PC-9 (cell line): ENCODE measurements at regions not wholly inside any gene's neighbourhood (a gene's known extent, or its start where the extent isn't known, plus 50 kb on each side); places are given as distances from the start of the nearest gene placed in this dataset.

Source experiments
- BruUV-seq: library from RNA; stranded (reverse); fragments of 400-500 nt; replicated peaks from 2 replicates; lab custom pipeline; 2021; lab: Mats Ljungman, UMichigan
- CTCF ChIA-PET: fragments of 300-600 bp; sonication (Branson Sonifier 250); formaldehyde crosslinking; loops from one replicate; lab custom pipeline; 2022; ENCODE audit warnings: antibody characterized with exemption; lab: Charles Lee
- POLR2A ChIA-PET: fragments of 300-600 bp; sonication (Branson Sonifier 250); formaldehyde crosslinking; loops from one replicate; lab custom pipeline; 2022; ENCODE audit warnings: antibody characterized with exemption; ENCODE audit not compliant: unreplicated experiment; lab: Charles Lee
- DNase-seq, 2 experiments: peaks; one replicate each; pipeline versions ENCODE4 v3.0.0 to v3.0.0-alpha.2; 2015 to 2022; ENCODE audit warnings: mixed read lengths in 1 of 2
- H2AFZ ChIP-seq: fragments of 200-600 bp; sonication (generic); 2 replicates; pipeline ENCODE4 v1.8.1; 2017; ENCODE audit warnings: antibody characterized with exemption
- H3F3A ChIP-seq: fragments of 200-600 bp; sonication (generic); 2 replicates; pipeline ENCODE4 v1.8.1; 2017; ENCODE audit warnings: antibody characterized with exemption, mild to moderate bottlenecking, low read depth; ENCODE audit not compliant: insufficient read depth
- H3K27ac ChIP-seq: fragments of 200-600 bp; sonication (generic); 2 replicates; pipeline ENCODE4 v1.6.1; 2016; ENCODE audit warnings: mixed run types
- H3K27me3 ChIP-seq: fragments of 200-600 bp; sonication (generic); 2 replicates; pipeline ENCODE4 v1.6.1; 2016; ENCODE audit warnings: low read depth, mixed run types; ENCODE audit not compliant: insufficient read depth
- H3K36me3 ChIP-seq: fragments of 200-600 bp; sonication (generic); 2 replicates; pipeline ENCODE4 v1.6.1; 2016; ENCODE audit warnings: low read depth, mixed run types
- H3K4me1 ChIP-seq: fragments of 200-600 bp; sonication (generic); replicated peaks from 2 replicates; pipeline ENCODE4 v1.6.1; 2016; ENCODE audit warnings: mixed run types; ENCODE audit not compliant: insufficient read depth
- H3K4me2 ChIP-seq: fragments of 200-600 bp; sonication (generic); 2 replicates; pipeline ENCODE4 v1.6.1; 2017; ENCODE audit warnings: mixed run types
- H3K4me3 ChIP-seq: fragments of 200-600 bp; sonication (generic); 2 replicates; pipeline ENCODE4 v1.6.1; 2016; ENCODE audit warnings: mixed run types
- H3K79me2 ChIP-seq: fragments of 200-600 bp; sonication (generic); 2 replicates; pipeline ENCODE4 v1.6.1; 2017; ENCODE audit warnings: low read depth, mixed run types
- H3K9me2 ChIP-seq: fragments of 200-600 bp; sonication (generic); 2 replicates; pipeline ENCODE4 v1.8.1; 2017; ENCODE audit warnings: mild to moderate bottlenecking; ENCODE audit not compliant: insufficient read depth
- H3K9me3 ChIP-seq: fragments of 200-600 bp; sonication (generic); 2 replicates; pipeline ENCODE4 v1.8.1; 2016; ENCODE audit warnings: low read depth; ENCODE audit not compliant: insufficient read depth
- H4K20me1 ChIP-seq: fragments of 200-600 bp; sonication (generic); 2 replicates; pipeline ENCODE4 v1.8.1; 2017; ENCODE audit not compliant: insufficient read depth
- EZH2 ChIP-seq: fragments of 200-600 bp; sonication (generic); IDR thresholded peaks from 2 replicates; pipeline ENCODE4 v1.8.0; 2017; ENCODE audit warnings: antibody characterized with exemption, low read depth
- intact Hi-C: fragments of 100-400 bp; cut with micrococcal nuclease; formaldehyde crosslinking; loops from one replicate; pipeline ENCODE4 v1.10.0; 2022; ENCODE audit not compliant: unreplicated experiment
- TF ChIP-seq, protein P1 (sequence below): fragments of 200-600 bp; sonication (generic); conservative IDR thresholded peaks from 2 replicates; pipeline ENCODE4 v1.6.1; 2017; ENCODE audit warnings: mixed run types, antibody characterized with exemption, mild to moderate bottlenecking, moderate library complexity

DNA sequence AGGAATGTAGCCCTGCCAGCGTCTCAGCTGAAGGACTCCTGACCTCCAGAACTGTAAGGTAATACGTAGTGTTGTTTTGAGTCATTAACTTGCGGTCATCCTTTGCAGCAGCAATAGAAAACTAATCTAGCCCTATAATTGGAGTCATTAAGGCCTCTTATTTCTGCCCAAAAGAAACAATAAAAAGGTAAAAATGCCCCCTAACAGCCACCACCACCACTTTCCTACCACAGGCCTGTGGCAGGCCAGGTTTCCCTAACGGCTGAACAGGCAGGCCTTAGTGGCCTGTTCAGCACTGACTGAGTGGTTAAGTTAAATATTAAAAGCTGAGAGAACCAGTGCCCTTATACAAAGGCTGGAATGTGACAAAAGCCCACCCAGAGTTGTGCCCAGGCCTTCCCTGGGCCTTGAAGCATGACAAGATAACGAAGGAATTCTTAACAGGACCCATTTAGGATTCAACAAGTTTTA, 286.5 kb upstream of the ERCC4 start:
- Histone ChIP-seq H3K79me2 (no peaks in the 10 kb centered on the region), H2AFZ (no peak overlapping the region), H3K4me3 (no peak overlapping the region), H4K20me1 (no peaks in the 10 kb centered on the region), H3K9me3 (no peaks in the 10 kb centered on the region), H3K9me2 (no peaks in the 10 kb centered on the region), H3K27me3 (no peaks in the 10 kb centered on the region), H3K4me1 (no peaks in the 10 kb centered on the region), H3K4me2 (no peak overlapping the region), H3K36me3 (no peaks in the 10 kb centered on the region), H3K27ac (no peak overlapping the region), H3F3A (no peaks in the 10 kb centered on the region)
- ChIA-PET POLR2A (no interaction called here), CTCF (no interaction called here)
- intact Hi-C loops = no loop called here
- no peak for DNase-seq
- no TSS peak for BruUV-seq
- TF ChIP-seq, protein P1, sequence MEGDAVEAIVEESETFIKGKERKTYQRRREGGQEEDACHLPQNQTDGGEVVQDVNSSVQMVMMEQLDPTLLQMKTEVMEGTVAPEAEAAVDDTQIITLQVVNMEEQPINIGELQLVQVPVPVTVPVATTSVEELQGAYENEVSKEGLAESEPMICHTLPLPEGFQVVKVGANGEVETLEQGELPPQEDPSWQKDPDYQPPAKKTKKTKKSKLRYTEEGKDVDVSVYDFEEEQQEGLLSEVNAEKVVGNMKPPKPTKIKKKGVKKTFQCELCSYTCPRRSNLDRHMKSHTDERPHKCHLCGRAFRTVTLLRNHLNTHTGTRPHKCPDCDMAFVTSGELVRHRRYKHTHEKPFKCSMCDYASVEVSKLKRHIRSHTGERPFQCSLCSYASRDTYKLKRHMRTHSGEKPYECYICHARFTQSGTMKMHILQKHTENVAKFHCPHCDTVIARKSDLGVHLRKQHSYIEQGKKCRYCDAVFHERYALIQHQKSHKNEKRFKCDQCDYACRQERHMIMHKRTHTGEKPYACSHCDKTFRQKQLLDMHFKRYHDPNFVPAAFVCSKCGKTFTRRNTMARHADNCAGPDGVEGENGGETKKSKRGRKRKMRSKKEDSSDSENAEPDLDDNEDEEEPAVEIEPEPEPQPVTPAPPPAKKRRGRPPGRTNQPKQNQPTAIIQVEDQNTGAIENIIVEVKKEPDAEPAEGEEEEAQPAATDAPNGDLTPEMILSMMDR = no peak
- no peak for TF ChIP-seq EZH2

DNA sequence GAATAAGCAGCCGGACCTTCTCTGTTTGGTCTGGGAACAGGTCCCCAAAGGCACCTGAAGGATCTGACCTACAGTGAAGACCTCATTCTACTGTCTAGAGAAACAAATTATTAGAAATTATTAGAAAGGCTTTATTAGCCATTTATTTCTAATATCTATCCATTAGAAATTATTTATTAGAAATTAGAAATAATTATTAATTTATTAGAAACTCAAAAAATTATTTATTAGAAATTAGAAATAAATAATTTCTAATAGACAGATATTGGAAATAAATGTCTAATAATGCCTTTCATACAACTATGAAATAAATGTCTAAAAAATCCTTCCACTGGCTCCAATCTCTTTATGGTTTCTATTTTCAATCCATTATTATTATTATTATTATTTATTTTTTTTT, 285.7 kb upstream of the ERCC4 start:
- no peak overlapping the region for H3K27ac ChIP-seq
- H3K36me3 ChIP-seq = no peaks in the 10 kb centered on the region
- no peaks in the 10 kb centered on the region for H3K27me3 ChIP-seq
- no peak for TF ChIP-seq EZH2
- TF ChIP-seq, protein P1 = no peak
- no peaks in the 10 kb centered on the region for H3K9me3 ChIP-seq
- no peaks in the 10 kb centered on the region for H3K4me1 ChIP-seq
- H3K4me2 ChIP-seq = no peak overlapping the region
- BruUV-seq = no TSS peak
- CTCF ChIA-PET = no interaction called here
- H3K4me3 ChIP-seq = no peak overlapping the region
- no peaks in the 10 kb centered on the region for H3F3A ChIP-seq
- no peaks in the 10 kb centered on the region for H3K9me2 ChIP-seq
- H2AFZ ChIP-seq = no peak overlapping the region
- DNase-seq = no peak
- no peaks in the 10 kb centered on the region for H4K20me1 ChIP-seq
- intact Hi-C loops = no loop called here
- H3K79me2 ChIP-seq = no peaks in the 10 kb centered on the region
- POLR2A ChIA-PET = no interaction called here

DNA sequence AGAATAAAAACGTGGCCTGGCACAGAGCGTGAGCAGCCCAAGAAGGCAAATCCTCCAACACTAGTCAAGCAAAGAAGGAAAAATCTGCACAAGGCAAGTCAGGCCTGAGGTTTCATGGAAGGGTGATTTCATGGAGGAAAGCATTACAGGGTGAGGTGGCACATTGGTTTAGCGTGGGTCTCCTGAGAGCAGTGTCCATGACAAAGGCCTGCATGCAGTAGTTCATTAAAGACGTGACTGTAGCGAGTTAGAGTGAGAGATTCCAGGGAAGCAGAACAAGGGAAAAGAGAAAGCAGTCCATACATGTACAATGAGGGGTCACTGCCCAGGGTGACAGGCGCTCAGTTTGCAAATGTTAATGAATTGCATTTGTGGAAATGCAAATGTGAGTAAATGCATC, 285.0 kb upstream of the ERCC4 start:
- TF ChIP-seq EZH2 = no peak
- TF ChIP-seq, protein P1 = no peak
- no peaks in the 10 kb centered on the region for H3K79me2 ChIP-seq
- POLR2A ChIA-PET = interaction anchor here (0.6 kb wide), 1 partner anchor 88 kb away, joined by 5 read pairs; no protein-coding TSS in a partner anchor
- no peak overlapping the region for H3K4me2 ChIP-seq
- H3F3A ChIP-seq = no peaks in the 10 kb centered on the region
- no peaks in the 10 kb centered on the region for H4K20me1 ChIP-seq
- DNase-seq = no peak
- H3K9me2 ChIP-seq = no peaks in the 10 kb centered on the region
- no peaks in the 10 kb centered on the region for H3K36me3 ChIP-seq
- H3K4me1 ChIP-seq = no peaks in the 10 kb centered on the region
- H2AFZ ChIP-seq = no peak overlapping the region
- no peaks in the 10 kb centered on the region for H3K9me3 ChIP-seq
- no TSS peak for BruUV-seq
- intact Hi-C loops = no loop called here
- no peaks in the 10 kb centered on the region for H3K27me3 ChIP-seq
- CTCF ChIA-PET = no interaction called here
- H3K27ac ChIP-seq = no peak overlapping the region
- no peak overlapping the region for H3K4me3 ChIP-seq
